NT2/D1 (cell line): ENCODE measurements at regions not wholly inside any gene's neighbourhood (a gene's known extent, or its start where the extent isn't known, plus 50 kb on each side); places are given as distances from the start of the nearest gene placed in this dataset.

Experiments used
- SUZ12 ChIP-seq: IDR thresholded peaks from 2 replicates; pipeline ENCODE4 v1.6.1; 2011; ENCODE audit not compliant: insufficient read length, insufficient read depth; ENCODE audit errors: extremely low read depth
- YY1 ChIP-seq: IDR thresholded peaks from 2 replicates; pipeline ENCODE4 v1.6.1; 2011; ENCODE audit not compliant: insufficient read length, insufficient read depth
- ZNF274 ChIP-seq: IDR thresholded peaks from 2 replicates; pipeline ENCODE4 v1.6.1; 2011; ENCODE audit warnings: mild to moderate bottlenecking, low read depth, low read length

DNA sequence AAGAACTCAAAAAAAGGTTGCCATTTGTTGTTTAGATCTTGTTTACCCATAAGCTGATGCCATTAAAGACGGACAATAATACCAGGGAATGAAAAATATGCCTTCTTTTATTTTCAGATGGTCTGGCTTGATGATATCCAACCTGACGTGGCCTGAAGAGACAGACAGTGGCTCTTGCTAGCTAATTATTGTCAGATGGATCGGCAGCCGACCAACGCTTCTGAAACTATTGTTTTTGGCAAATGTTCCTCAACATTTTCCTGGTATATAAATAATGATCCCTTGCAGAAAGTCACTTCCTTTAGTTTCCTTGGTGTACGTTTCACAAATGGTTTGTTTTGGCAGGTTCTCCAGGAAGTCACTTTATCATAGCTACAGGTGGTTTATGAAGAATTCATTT is 290.9 kb upstream of the TSHZ2 start:
- TF ChIP-seq ZNF274 = no peak
- no peak for TF ChIP-seq SUZ12
- TF ChIP-seq YY1 = no peak
